Activated CD4-positive, alpha-beta T cell treated with anti-CD3 and anti-CD28 coated beads, Interleukin-2, Interleukin-4, amounts not matched to agents 100 ng/mL and 50 ng/mL, durations not matched to agents 16 hours and 8 hours (primary cell): ENCODE measurements at regions not wholly inside any gene's neighbourhood (a gene's known extent, or its start where the extent isn't known, plus 50 kb on each side); places are given as distances from the start of the nearest gene placed in this dataset.

Experiments
- DNase-seq: peaks from one replicate; pipeline ENCODE4 v3.0.0-alpha.2; 2020; ENCODE audit warnings: low spot score

- DNase-seq: no peak
Measured at GRCh38 chr21:38883142-38883541, 77.4 kb downstream of the ETS2 start.

GRCh38 chr21:38881131-38881530 is 75.4 kb downstream of the ETS2 start:
- DNase-seq: no peak

GRCh38 chr21:38880577-38880966 is 74.8 kb downstream of the ETS2 start:
- no peak for DNase-seq

GRCh38 chr21:38879912-38880576 is 74.3 kb downstream of the ETS2 start:
- DNase-seq: no peak

GRCh38 chr21:38878379-38879179 is 72.8 kb downstream of the ETS2 start:
- no peak for DNase-seq

- no peak for DNase-seq
Measured at GRCh38 chr21:38875694-38876492, 70.2 kb downstream of the ETS2 start.
